Tibial nerve (tissue), 4 donors: ENCODE measurements at regions not wholly inside any gene's neighbourhood (a gene's known extent, or its start where the extent isn't known, plus 50 kb on each side); places are given as distances from the start of the nearest gene placed in this dataset.

Experiments
- CTCF ChIP-seq, 5 experiments: fragments of 200-600 bp in 3 of 5; fragments of 450-650 bp in 2 of 5; sonication (generic) in 3 of 5; IDR thresholded peaks; one replicate each; pipeline ENCODE4 v1.5.1; 2016 to 2019; ENCODE audit warnings: antibody characterized with exemption in 5 of 5, mild to moderate bottlenecking in 3 of 5, moderate library complexity in 2 of 5
- EP300 ChIP-seq, 2 donors: sonication (generic); formaldehyde crosslinking; IDR thresholded peaks; one replicate each; pipeline ENCODE4 v1.6.1; 2017; ENCODE audit warnings: antibody characterized with exemption in 2 of 2, mild to moderate bottlenecking in 1 of 2
- POLR2A ChIP-seq, 2 donors: fragments of 450-650 bp; IDR thresholded peaks; one replicate each; pipeline ENCODE4 v1.6.1; 2017; ENCODE audit warnings: antibody characterized with exemption in 2 of 2, mild to moderate bottlenecking in 2 of 2, moderate library complexity in 2 of 2

- TF ChIP-seq POLR2A (IDR thresholded peaks at IDR 0.05) (no peak), CTCF (IDR thresholded peaks at IDR 0.05) (no peak), EP300 (IDR thresholded peaks at IDR 0.05) (no peak)
These were observed 87.2 kb upstream of the TPRG1 start for GRCh38 chr3:189084620-189085019.
